ENCODE measurements at regions not wholly inside any gene's neighbourhood (a gene's known extent, or its start where the extent isn't known, plus 50 kb on each side); places are given as distances from the start of the nearest gene placed in this dataset.

- DNase-seq (ENCODE audit: low read depth in 2 of 2) = no peak
Measured at GRCh38 chr2:156164091-156164720, 168.3 kb downstream of the NR4A2 start.

GRCh38 chr2:156158808-156159207 is 173.7 kb downstream of the NR4A2 start:
- no peak for DNase-seq (ENCODE audit: low read depth in 2 of 2)

GRCh38 chr2:156157670-156158069 is 174.9 kb downstream of the NR4A2 start:
- no peak for DNase-seq (ENCODE audit: low read depth in 2 of 2)

- DNase-seq (ENCODE audit: low read depth in 2 of 2) = no peak
Measured at GRCh38 chr2:156156580-156156979, 175.9 kb downstream of the NR4A2 start.

GRCh38 chr2:156155319-156155718 is 177.2 kb downstream of the NR4A2 start:
- no peak for DNase-seq (ENCODE audit: low read depth in 2 of 2)

- no peak for DNase-seq (ENCODE audit: low read depth in 2 of 2)
Measured at GRCh38 chr2:156151351-156151750, 181.2 kb downstream of the NR4A2 start.

GRCh38 chr2:156147594-156148330 is 184.8 kb downstream of the NR4A2 start:
- no peak for DNase-seq (ENCODE audit: low read depth in 2 of 2)

GRCh38 chr2:156145976-156146375 is 186.5 kb downstream of the NR4A2 start:
- no peak for DNase-seq (ENCODE audit: low read depth in 2 of 2)

- DNase-seq (ENCODE audit: low read depth in 2 of 2) = no peak
Measured at GRCh38 chr2:156145469-156145868, 187.1 kb downstream of the NR4A2 start.

GRCh38 chr2:156136566-156136965 is 196.0 kb downstream of the NR4A2 start:
- no peak for DNase-seq (ENCODE audit: low read depth in 2 of 2)

GRCh38 chr2:156134887-156135286 is 197.6 kb downstream of the NR4A2 start:
- no peak for DNase-seq (ENCODE audit: low read depth in 2 of 2)

- no peak for DNase-seq (ENCODE audit: low read depth in 2 of 2)
Measured at GRCh38 chr2:156132941-156133340, 199.6 kb downstream of the NR4A2 start.

GRCh38 chr2:156132130-156132529 is 200.4 kb downstream of the NR4A2 start:
- no peak for DNase-seq (ENCODE audit: low read depth in 2 of 2)

GRCh38 chr2:156129227-156129626 is 203.3 kb downstream of the NR4A2 start:
- DNase-seq (ENCODE audit: low read depth in 2 of 2) = no peak

GRCh38 chr2:156125018-156125417 is 207.5 kb downstream of the NR4A2 start:
- no peak for DNase-seq (ENCODE audit: low read depth in 2 of 2)

- DNase-seq (ENCODE audit: low read depth in 2 of 2) = no peak
Measured at GRCh38 chr2:156124458-156124857, 208.1 kb downstream of the NR4A2 start.

GRCh38 chr2:156118753-156119416 is 213.6 kb downstream of the NR4A2 start:
- DNase-seq (ENCODE audit: low read depth in 2 of 2) = no peak

GRCh38 chr2:156116113-156116512 is 216.4 kb downstream of the NR4A2 start:
- DNase-seq (ENCODE audit: low read depth in 2 of 2) = no peak

GRCh38 chr2:156115338-156115737 is 217.2 kb downstream of the NR4A2 start:
- DNase-seq (ENCODE audit: low read depth in 2 of 2) = no peak

- no peak for DNase-seq (ENCODE audit: low read depth in 2 of 2)
Measured at GRCh38 chr2:156112323-156112722, 220.2 kb downstream of the NR4A2 start.

- DNase-seq (ENCODE audit: low read depth in 2 of 2) = no peak
Measured at GRCh38 chr2:156110890-156111289, 221.6 kb downstream of the NR4A2 start.

- DNase-seq (ENCODE audit: low read depth in 2 of 2) = no peak
Measured at GRCh38 chr2:156099382-156099781, 233.1 kb downstream of the NR4A2 start.

- DNase-seq (ENCODE audit: low read depth in 2 of 2) = no peak
Measured at GRCh38 chr2:156098506-156098905, 234.0 kb downstream of the NR4A2 start.

Measured in dermis microvascular lymphatic vessel endothelial cell (primary cell).